GM19035 (cell line): ENCODE measurements at regions not wholly inside any gene's neighbourhood (a gene's known extent, or its start where the extent isn't known, plus 50 kb on each side); places are given as distances from the start of the nearest gene placed in this dataset.

ENCODE experiments used
- ATAC-seq: cut with Tn5 transposase; IDR thresholded peaks from one replicate; pipeline ENCODE4 v1.9.1; 2021; ENCODE audit not compliant: unreplicated experiment

GRCh38 chr9:79120533-79120932, 451.2 kb upstream of the TLE4 start:
- no peak for ATAC-seq

DNA sequence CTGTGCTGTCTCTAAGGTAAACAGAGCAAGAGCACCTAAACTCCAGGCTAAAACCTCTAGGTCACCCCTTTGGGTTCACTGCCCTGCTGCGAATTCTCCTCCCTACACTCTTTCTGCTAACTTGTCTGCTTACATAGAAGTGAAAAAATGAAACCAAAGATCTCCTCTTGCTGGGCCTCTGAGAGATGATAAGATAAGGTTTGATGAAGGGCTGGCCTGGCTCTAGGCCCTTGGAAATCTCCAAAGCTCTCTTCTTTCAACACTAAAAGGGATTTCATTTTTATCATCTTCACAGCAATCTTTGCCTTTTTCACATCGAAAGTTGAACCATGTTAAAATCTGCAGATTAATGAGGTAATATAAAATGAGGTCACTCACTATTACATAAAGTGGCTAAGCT, 450.8 kb upstream of the TLE4 start:
- no peak for ATAC-seq

- no peak for ATAC-seq
Observed at GRCh38 chr9:79123415-79123814, 448.4 kb upstream of the TLE4 start.

DNA sequence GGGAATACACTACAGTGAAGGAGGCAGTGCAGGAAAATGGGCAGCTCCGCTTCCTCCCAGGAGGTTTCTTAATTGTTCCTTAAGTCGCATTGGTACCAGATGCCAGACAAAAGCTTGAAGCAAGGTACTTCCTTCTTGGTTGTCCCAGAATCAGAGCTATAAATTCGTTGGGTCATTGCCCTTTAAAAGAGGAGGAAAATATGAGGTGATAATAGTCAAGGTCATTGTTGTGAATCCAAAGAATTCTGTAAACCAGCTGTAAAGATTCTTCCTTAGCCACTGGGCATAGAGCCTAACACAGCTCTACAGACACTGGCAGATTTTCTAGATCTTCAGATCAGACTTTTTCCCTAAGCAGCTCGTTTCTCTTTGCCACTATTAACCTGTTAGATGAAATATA, 444.1 kb upstream of the TLE4 start:
- no peak for ATAC-seq

- no peak for ATAC-seq
Observed at GRCh38 chr9:79129865-79130480, 441.8 kb upstream of the TLE4 start.

DNA sequence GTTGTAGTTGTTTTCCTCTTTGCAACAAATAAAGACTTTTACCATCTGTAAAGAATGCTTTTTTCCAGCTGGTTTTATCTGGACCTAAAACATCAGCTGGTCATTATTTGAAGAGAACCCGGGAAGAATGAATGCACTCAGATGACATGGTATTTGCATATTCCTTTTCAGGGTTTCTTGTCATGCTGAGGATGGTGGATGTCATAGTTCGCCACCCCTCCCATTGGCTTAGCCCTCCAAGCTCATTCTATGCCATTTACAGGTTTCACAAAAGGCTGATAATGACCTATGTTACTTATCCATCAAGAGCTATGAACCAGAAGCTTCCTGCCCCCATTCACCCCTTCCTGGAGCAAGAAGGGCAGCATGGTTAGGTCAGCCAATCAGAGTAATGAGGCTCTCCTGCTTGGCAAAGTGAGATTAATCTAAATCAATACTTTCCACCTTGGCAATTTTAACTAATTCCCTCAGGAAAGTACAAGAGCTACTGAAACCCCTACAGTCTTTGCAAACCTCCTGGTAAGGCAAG, 440.5 kb upstream of the TLE4 start:
- no peak for ATAC-seq

- no peak for ATAC-seq
Observed at GRCh38 chr9:79131824-79132377, 439.9 kb upstream of the TLE4 start.

DNA sequence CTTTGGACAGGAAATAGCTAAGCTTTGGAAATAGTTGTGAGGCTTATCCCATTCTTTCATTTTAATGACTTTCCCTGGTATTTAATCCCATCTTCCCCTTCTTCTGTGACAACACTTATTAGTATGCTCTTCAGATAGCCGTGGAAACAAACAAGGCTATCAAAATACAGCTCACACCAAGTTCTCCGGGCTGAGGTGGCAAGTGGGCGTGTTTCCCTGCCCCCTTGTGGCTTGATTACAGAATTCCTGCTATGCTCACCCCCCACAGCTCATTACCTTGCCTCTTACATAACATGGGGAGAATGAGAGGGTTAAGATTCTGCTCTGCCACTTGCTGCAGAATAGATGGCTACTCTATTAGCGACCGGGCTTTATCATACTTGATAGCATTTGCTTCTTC, 437.1 kb upstream of the TLE4 start:
- no peak for ATAC-seq

GRCh38 chr9:79135681-79136415, 435.9 kb upstream of the TLE4 start:
- no peak for ATAC-seq

DNA sequence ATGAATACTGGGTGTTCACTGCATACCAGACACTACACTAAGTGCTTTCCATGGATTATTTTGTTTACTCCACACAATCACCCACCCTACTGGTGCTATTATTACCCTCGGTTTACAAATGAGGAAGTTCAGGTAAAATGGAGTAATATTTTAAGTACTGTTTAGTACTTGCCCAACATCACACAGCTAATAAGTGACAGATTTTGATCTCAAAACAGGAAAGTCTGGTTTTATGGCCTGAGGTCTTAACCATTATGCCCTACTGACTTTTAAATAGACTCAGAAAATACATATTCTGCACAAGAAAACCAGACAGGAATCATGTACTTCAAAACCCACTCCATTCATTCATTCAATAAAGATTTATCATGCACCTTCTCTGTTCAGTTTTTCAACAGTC, 431.0 kb upstream of the TLE4 start:
- ATAC-seq, result no peak

- ATAC-seq, result no peak
Observed at GRCh38 chr9:79143211-79143610, 428.6 kb upstream of the TLE4 start.

DNA sequence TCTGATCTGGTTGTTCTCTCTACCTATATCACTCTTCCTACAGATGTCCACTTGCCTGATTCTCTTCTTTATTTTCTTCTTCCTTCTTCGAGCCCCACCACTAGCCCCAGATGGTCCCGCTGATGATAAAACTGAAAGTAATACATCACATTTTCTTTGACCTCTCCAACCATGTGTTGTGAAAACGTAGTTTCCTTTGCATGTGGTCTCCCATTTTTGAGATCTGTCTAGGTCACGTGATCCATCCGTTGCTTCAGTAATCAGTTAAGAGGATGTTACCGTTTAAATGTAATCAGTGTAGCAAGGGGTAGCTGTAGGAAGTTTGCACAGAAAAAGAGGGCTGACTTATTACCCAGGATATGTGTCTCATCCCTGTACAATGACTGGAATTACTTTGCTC, 426.3 kb upstream of the TLE4 start:
- no peak for ATAC-seq

GRCh38 chr9:79149585-79149984, 422.2 kb upstream of the TLE4 start:
- no peak for ATAC-seq

- ATAC-seq, result no peak
Observed at GRCh38 chr9:79151791-79152190, 420.0 kb upstream of the TLE4 start.

- no peak for ATAC-seq
Observed at GRCh38 chr9:79152306-79152705, 419.5 kb upstream of the TLE4 start.

DNA sequence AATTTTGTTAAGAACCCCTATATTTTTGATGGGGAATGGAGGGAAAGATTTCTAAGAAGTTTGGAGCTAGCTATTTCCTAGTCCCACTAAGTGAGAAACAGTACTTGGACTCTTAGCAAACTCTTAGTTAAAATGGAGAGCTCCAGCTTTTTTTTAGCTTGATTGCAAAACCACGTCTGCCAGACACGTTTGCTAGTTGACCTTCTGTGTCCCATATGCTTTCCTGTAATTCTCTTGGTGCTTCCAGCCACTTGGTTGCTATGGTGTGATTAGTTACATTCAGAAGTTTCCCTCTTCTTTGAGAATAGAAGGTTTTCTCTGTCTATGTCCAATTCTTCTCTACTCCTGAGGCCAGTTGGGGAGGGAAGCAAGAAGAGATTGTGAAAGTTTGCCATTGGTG, 417.0 kb upstream of the TLE4 start:
- no peak for ATAC-seq

- ATAC-seq, result no peak
Observed at GRCh38 chr9:79155308-79155707, 416.5 kb upstream of the TLE4 start.

DNA sequence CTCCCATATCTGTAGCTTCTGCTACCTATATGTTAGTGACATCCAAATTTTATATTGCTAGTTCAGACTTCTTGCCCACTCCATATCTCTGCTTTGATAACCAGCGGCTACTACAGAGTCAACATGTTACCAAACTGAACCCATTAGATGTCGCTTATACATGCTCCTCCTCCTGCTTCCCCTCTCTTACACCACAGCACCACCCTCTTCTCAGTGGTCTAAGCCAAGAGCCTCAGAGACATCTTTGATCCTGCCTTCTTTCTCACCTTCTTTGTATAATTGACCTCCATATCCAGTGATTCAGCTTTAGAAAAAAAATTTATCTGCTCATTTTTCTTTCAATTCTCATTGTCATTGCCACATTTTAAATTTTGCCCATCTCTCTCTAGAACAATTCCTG, 408.2 kb upstream of the TLE4 start:
- no peak for ATAC-seq

- ATAC-seq, result no peak
Observed at GRCh38 chr9:79164406-79164805, 407.4 kb upstream of the TLE4 start.

- ATAC-seq, result no peak
Observed at GRCh38 chr9:79165020-79165780, 406.6 kb upstream of the TLE4 start.

GRCh38 chr9:79166005-79166404, 405.8 kb upstream of the TLE4 start:
- ATAC-seq, result no peak

- ATAC-seq, result no peak
Observed at GRCh38 chr9:79170643-79171042, 401.1 kb upstream of the TLE4 start.
